GOT3 (cell line): ENCODE measurements at regions not wholly inside any gene's neighbourhood (a gene's known extent, or its start where the extent isn't known, plus 50 kb on each side); places are given as distances from the start of the nearest gene placed in this dataset.

Experiments used
- DNase-seq: peaks from one replicate; lab custom pipeline; 2025; ENCODE audit warnings: mixed read lengths; lab: John Stamatoyannopoulos, UW

DNA sequence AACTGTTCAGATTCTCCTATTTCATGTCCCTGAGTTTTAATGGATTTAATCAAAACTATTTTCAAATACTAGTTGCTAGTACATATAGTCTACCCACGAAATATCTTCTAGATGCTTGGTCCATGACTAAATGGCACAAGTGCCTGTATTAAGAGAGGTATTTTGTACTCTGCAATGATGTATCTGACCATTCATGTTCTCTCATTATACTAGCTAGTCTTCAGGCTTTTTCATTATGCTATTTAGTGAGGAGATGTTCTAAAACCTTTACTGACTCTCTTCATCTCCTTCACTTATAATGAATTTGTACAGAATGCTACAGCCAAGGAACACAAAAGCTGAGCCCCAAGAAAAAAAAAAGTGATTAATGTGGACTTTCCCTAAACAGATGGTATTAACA lies 222.5 kb downstream of the AHR start:
- DNase-seq: no peak

DNA sequence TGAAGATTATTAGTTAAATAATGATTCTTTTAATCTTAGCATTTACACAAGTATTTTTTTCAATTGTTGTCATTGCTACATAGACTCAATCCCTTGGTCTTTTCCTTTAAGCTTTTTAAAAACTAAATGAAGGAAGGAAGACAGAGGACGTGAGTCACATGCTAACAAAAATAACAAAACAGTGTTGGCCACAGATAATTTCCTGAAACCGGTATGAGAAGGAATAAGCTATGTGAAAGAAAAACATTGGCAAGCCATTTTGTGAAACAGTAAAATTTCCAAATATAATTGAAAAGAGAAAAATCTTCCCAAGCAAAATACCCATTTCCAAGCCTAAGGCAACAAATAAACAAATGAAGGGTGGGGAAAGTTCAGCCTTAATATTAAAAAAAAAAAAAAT lies 223.0 kb downstream of the AHR start:
- DNase-seq: no peak

DNA sequence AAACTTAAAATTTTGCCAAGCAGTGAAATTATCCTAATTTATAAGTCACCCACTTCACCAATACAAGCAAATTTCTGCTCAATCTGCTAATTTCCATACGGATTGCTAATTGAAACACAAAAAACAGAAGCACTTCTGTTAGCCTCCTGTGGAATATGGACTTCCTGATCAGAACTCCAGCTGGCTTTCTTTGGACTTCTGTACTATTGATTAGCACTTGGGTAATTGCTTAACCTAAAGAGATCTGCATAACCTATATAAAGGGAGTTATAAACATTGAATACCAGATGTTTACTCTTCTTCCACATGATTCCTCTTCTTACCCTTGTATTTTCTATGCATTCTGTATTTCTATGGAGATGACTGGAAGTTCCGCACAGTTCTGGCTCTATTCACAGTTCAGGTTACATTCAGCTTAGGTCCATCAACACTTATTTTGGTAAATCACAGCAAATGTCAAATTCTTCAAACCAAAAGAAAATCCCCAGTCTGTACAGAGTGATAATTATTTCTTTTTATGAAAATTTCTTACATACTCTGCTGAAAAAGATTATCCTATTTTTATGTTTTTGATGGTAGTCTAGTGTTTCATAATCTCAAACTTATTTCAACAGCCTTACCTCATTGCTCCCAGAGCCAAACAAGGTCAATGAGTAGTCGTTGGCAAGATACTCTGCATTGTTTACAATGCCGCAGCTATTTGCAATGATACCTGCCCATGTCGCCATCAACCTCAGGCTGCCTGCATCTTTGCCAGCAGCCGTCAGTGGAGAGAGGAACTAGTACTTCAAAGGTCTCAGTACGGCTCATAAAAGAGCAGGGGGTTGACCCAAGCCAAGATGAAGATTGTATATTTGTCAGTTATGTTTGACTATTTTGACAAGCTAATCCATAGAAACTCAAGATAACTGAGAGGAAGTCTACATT lies 225.6 kb downstream of the AHR start:
- no peak for DNase-seq

DNA sequence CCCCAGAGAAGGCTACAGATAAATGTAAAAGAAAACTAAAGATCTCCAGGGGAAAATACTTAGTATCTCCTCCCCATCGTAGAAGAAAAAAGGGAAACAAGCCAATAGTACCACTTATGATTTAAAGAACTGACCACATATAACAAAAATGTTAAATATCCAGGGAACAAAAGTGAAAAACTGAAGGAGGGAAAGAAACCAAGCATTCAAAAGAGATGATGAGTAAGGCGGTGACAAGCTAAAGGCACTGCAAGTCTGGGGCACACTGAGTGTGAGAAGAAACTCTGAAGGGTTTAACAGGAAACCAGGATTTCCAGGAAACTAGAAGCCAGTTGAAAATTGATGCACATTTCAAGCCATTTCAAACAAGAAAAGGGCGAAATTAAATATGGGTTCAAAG lies 226.3 kb downstream of the AHR start:
- DNase-seq: no peak

DNA sequence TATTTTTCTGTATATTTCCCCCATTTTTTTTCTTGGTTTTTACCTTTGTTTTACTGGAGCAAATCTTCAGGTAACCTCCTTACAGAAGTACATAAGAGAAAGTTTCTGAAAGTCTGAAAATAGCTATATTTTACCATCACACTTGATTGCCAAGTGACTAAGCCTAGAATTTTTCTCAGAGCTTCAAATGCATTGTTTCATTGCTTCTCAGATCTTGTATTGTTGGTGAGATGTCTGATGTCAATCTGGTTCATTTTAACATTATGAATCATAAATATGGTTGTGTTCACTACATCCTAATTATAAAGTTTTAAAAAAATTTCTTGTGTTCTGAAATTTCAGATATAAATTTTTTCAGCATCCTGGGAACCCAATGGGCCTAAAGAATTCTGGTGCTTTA lies 228.2 kb downstream of the AHR start:
- DNase-seq: no peak

DNA sequence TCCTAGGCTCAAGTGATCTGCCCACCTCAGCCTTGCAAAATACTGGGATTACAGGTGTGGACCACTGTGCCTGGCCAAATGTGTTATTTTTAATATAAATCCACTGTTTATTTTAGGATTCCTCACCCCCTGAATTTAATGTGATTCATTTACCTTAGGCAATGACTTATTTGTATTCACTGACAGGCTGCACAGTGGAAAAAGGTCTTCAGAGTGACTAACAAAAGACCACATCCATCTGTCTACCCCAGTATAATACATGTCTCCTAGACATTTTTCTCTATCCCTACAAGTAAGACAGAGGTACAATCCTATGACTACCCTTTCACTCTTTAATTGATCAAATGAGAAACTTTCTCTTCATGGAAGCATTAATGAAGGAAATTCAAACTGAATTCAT lies 230.2 kb downstream of the AHR start:
- DNase-seq: no peak

DNA sequence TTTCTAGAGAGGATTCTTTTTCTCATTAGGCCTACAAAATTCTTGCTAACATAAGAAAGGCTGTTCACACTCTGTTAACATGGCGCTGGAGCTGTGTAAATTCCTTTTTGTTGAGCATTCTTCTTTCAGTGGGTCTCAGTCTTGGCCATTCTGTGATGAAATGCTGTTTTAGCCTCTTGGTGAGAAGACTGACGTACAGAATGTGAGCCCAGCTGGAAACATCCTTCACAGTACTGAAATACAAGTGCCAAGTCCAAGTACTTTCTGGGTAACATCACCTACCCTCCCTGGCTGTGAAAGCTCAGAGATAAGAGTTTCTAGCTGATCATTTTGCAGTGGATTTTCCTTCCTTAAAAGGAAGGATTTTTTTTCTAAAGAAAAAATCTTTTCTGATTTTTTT lies 231.8 kb downstream of the AHR start:
- no peak for DNase-seq

DNA sequence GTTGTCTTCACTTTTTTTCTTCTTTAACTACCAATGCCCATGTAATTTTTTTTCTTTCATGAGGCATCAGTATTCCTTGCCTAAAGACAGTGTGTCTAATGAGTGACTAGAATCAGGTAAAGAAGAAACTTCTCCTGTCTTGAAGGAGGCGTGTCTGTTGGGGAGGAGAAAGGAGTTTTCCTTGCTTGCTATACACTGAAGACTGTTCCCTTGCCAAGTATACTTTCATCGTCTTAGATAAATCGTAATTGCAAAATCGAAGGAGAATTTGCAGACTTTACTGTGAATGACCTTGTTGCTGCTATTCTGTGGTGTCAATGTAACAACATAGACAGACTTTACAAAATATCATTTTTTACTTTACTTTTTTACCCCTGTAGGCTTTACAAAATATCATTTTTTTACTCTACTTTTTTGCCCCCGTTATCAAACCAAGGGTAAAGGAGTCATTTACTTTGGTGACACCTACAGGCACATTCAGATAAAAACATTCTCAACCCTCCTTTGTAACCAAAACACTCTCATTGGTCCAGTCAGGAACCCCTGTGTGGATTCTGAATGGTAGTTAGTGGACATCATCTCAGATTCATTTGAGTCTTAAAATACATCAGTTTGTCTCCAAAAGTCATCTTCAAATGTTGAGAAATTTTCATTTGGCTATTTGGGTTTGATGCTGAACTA lies 232.4 kb downstream of the AHR start:
- no peak for DNase-seq

DNA sequence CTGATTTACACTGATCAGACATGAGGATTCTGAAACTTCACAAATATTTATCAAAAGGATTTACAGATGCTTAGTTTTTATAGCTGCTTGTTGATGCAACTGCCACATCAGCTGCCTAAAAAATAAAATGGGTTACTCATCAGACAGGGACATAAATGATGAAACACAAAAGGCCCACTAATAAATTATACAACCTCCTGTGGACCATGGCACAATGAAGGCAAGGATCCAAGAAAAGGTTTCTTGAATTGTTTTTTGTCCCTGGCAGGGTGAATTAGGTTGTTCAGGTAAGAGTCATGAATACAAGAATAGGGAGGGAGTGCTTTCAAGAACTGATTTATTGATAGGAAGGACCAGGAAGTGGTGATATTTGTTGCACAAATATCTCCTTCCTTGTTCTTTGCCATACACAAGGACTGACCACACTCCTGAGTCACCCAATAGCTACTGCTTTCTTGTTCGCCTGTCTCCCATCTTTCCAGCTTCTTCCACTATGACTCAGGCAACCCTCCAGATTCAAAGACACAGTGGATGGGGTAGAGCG lies 234.5 kb downstream of the AHR start:
- DNase-seq: no peak

DNA sequence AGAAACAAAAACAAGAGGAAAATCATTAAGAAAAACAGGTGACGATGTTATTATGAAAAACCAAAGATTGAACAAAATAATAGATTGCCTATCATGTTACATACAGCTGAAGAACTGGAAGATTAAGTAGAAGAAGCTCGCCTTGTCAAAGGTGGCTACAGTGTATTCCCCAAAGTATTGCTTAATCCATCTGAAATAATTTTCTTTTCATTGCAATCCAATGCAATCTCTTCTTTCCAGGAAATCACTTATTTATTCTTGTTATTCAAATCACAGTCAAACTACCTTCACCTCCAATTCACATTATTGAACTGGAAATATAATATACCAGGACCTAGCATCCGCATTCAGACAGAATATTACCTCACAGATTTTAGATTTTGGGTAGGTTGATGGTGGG lies 235.9 kb downstream of the AHR start:
- DNase-seq: no peak

DNA sequence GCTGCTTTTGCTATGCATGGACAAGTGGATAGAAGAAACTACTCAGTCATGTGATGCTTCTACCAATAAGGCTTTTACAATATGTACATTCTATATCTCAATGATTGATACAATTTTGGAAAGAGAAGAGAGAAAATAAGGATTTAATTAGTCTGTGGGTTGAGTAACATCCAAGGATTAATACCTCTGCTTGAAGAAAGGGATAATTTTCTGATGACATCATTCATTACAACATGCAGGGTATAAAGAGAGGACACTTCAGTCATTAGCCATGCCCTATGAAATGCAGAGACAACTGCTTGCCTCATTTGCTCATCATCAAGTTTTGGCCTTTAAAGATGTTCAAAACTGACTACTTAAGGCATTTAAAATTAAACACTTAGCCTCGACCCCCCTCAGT lies 237.3 kb downstream of the AHR start:
- no peak for DNase-seq

DNA sequence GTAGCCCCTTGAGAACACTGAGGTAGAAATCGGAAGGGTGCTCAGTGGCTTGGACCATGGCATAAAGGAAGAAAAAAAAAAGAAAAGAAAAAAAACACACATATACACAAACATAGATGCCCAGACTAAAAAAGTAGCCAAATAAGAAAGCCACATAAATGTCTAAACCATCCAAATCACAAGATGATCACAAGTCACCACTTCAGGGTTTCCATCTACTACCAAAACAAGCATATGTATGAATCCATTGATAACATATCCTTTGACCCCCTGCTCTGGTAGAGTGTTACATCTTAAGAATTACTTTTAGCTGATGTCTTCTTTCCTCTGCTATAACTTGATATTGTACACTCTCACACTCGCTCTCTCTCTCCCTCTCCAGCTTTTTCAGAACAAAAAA lies 245.9 kb downstream of the AHR start:
- DNase-seq: no peak

DNA sequence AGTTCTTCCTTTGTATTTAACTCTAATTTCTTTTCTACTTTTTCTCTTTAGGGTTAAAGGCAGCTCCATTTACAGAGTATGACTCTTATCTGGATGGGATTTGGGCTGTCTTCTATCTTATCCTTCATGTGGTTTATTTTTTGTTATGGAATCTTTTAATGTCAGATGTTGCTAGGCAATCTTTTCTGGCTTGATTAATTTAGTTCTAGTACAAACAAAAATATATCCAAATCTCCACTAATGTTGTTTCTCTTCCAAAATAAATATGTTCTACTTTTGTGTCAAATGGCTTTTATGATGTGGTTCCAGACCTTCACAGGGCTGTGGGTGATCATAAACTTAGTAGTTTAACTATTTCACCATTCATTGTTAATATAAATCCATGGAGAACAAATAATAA lies 246.9 kb downstream of the AHR start:
- DNase-seq: no peak

DNA sequence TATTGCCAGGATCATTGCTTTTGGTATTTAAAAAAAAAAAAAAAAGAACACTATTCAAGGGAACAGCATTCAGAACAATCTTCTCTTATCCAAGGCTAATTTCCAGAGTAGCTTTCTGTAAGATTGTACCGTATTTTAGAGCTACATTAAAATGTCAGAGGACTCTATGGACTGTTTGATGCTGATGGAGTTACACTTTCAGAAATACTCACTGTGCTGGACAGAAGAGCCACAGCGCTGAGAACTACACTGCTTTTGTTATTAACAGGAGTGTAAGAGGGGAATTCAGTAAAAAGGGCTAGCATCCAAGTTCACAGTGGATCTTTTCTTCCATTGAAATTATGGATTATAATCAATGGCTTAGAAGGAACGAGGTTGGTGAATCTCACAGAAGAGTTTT lies 247.7 kb downstream of the AHR start:
- no peak for DNase-seq

DNA sequence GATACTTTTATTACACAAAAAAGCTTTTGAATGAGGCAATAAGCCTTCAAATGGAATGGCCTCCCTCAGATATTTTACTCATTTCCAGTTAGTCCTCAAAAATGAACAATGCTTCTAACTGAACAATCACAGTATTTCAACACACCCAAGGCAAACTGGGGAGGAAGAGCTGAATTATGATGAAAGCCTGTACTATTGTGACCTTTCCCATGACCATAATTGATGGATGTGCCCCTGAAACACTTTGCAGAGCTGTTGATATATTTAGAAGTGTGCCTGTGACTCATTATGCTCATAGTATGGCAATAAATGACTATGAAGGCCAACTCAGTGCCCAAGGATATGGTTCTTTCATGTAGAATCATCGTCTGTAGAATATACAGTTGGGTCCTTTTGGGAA lies 248.1 kb downstream of the AHR start:
- no peak for DNase-seq

DNA sequence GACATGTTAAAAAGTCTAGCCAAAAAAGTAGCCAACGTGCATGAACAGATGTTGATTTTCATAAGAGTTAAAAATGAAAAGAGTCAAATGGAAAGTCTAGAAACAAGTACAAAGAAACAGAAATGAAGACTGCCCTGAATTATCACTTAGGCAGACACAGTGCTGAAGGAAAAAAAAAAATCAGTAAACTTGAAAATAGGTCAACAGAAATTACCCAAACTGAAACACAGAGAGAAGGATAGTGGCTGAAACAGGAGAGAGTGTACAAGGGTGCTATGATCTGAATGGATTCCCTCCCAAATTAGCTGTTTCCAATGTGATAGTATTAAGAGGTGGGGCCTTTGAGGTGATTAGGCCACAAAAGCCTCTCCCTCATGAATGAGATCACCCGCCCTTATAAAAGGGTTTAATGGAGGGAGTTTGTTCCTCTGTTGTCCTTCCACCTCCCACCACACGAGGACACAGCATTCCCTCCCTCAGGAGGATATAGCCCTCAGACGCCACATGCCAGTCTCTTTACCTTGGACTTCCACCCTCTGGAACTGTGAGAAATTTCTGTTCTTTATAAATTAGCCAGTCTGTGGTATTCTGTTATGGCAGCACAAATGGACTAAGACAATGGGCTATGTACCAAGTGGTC lies 249.7 kb downstream of the AHR start:
- DNase-seq: no peak

DNA sequence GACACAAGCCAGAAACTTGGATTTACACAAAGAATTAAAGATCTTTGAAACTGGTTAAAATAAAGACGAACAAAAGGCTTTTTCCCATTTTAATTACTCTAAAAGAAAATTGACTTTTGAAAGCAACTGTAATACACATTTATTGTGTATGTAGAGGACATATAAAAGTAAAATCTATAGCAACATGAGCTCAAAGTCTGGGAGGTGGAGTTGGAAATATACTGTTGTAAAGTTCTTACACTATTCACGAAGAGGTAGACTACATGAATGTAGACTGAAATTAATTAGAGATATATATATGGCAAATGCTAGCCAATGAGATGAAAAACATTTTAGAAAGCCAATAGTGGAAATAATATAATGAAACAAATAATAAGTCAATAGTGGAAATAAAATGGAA lies 251.0 kb downstream of the AHR start:
- DNase-seq: no peak

DNA sequence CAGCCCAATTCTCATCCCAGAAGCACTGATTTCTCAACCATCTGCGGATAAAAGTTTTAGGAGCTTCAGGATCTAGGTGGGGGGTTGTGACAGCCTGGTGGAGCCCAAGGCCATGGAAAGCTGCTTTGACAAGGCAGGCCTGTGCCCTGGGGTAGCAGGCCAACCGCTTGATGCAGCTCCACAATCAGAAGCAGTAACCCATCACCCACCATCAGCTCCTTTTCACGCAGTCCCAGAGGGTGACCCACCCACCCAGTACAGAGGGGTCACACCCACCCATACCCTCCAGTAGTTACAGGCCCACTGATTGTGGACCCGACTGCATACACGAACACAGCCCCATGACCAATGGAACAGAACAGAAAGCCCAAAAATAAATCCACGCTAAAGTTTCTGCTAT lies 253.9 kb downstream of the AHR start:
- DNase-seq: no peak

DNA sequence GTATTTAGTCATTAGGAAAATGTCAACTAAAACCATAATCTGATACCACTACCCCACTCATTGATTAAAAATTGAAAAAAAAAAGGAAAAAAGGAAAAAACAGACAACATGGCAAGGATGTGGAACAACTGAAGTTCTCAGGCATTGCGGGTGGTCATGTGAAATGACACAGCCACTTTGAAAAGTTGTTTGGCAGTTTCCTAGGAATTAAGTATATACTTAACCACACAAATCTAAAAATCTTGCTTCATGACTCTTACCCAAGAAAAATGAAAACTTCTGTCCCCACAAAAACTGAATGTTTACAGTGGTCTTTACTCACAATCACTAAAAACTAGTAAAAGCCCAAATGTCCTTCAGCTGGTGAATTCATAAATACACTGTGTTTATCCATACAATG lies 254.5 kb downstream of the AHR start:
- no peak for DNase-seq

DNA sequence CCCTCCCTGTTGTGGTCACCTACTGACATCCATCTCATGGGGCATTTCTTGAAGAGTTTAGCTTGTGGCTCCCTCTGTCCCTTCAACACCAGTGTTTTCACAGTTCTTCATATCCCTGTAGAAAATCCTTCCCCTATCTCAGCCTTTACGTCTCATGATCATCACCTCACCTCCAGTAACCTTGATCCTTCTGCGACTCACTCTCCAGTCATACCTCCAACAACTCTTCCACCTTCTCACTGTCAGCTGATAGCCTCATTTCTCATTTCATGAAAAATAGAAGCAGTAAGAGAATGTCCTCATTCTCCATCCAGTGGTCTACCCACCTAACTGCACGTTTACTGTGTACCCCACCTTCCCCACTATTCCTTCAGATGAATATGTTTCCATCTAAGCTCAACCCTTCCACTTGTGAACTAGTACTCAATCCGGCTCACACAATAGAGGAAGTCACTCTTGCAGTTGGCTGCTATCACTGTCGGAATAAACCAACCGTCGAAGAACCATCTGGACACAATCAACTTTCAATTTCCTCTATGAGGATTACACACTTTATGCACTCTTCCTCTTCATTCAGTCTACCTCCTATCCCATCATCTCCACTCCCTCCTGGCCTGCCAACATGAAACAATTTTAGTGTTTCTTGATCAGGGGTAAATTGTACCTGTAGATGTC lies 256.0 kb downstream of the AHR start:
- DNase-seq: no peak

DNA sequence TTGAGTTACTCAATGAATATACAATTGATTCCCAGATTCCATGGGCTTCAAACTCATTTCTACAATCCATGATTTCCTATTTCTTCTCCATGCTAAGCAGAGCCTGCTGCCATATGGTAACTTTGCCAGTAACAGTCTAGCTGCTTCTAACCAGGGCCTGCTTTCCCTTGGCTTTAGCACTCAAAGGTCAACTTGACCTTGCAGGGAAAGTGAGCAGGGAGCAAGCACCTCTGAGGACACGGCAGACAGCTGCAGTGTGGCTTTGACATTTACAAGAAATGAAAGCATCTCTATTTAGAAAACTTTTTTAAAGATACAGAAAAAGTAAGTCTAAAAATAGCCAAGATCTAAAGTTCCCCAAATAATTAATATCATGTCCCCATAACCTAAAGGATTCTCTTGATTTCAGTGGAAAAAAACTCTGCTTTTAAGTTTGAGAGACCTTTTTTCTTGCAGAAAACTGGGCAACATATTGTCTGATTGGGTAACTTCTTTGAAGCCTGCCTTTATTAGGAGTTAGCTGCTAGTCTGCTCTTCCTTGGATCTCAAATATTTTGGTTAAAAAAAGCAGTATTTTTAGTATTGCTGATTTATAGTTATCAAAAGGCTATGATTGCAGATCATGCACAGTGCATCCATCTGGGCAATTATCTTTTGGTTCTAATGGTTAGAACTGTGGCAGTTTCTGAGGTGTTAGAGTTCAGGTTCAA lies 257.9 kb downstream of the AHR start:
- DNase-seq: no peak

DNA sequence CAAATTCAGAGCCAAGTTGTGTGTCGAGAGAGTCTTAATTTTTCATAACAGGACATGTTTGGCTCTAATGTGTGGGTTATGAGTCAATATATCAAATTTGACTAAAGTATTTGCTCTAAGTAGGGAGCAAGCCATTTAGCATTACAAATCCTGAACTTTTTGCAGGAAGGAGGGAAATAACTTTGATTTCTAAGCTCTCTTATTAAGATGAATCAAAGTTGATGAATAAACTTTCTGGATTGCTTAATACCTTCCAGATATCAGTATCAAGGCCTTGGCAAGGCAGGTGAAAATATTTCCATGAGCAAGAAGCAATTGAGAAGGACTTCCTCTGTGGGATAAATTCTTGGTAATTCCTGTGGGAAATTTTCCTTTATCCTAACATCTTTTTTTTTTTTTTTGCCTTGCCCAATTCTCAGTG lies 258.8 kb downstream of the AHR start:
- DNase-seq: no peak
